ENCODE measurements at regions not wholly inside any gene's neighbourhood (a gene's known extent, or its start where the extent isn't known, plus 50 kb on each side); places are given as distances from the start of the nearest gene placed in this dataset.

DNA sequence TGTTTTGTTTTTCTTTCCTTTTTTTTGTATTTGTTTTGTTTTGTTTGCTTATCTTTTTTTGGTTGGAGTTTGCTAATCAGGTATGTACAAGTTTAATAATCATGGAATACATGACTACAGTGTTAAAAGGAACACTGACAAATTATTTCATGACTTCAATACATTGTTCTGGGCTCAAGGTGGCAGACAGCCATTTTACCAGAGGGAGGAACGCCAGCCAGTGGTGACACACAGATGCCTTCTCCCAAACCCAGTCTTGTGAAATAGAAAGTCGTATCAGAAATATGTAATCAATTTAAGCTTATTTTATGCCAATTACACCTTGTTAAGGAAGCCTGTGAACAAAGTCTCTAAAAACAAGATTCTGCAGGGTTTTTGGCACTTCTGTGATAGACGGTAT lies 264.0 kb upstream of the EPHA4 start:
- DNase-seq (ENCODE audit: low spot score), result no peak
- no peak for ATAC-seq (ENCODE audit: low FRiP score)
- TF ChIP-seq CTCF (IDR thresholded peaks at IDR 0.05), result no peak

- ATAC-seq (ENCODE audit: low FRiP score) (no peak), DNase-seq (ENCODE audit: low spot score) (no peak)
- no peak for TF ChIP-seq CTCF (IDR thresholded peaks at IDR 0.05)
Observed at GRCh38 chr2:221833966-221834365, 261.9 kb upstream of the EPHA4 start.

DNA sequence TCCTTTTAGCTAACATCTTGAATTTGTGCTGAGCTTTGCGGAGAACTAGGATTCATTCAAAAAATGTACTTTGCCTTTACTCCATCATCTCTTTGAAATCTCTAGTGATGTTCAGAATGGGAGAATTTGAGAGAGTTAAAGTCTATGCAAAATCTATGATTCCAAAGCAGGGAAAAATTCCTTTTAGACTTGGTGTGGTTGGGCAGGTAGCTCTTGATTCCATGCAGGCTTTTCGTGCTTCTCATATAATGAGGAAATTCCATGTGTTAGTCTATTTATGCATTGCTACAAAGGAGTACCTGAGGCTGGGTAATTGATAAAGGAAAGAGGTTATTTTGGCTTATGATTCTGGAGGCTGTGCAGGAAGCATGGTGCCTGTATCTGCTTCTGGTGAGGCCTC lies 258.9 kb upstream of the EPHA4 start:
- DNase-seq (ENCODE audit: low spot score) (no peak), ATAC-seq (ENCODE audit: low FRiP score) (no peak)
- no peak for TF ChIP-seq CTCF (IDR thresholded peaks at IDR 0.05)

DNA sequence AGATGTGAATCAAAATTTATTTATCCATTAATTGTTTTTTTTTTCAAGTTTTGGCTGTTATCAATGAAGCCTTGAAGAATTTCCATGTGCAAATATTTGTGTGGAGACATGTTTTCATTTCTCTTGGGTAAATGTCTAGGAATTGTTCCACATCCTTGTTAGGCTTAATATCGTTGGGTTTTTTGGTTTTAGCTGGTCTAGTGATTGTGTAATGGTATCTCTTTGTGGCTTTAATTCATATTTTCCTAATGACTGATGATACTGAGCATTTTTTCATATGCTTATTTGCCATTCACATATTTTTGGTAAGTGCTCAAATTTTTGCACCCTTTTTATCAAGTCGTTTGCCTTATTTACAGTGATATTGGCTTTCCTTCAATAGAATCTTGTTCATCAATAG lies 250.3 kb upstream of the EPHA4 start:
- DNase-seq (ENCODE audit: low spot score) (no peak), ATAC-seq (ENCODE audit: low FRiP score) (no peak)
- no peak for TF ChIP-seq CTCF (IDR thresholded peaks at IDR 0.05)

GRCh38 chr2:221818616-221819320 lies 246.7 kb upstream of the EPHA4 start:
- no peak for ATAC-seq (ENCODE audit: low FRiP score)
- no peak for TF ChIP-seq CTCF (IDR thresholded peaks at IDR 0.05)
- DNase-seq (ENCODE audit: low spot score), result no peak

- no peak for ATAC-seq (ENCODE audit: low FRiP score)
- no peak for DNase-seq (ENCODE audit: low spot score)
- no peak for TF ChIP-seq CTCF (IDR thresholded peaks at IDR 0.05)
Observed at GRCh38 chr2:221817878-221818277, 245.8 kb upstream of the EPHA4 start.

GRCh38 chr2:221817052-221817451 lies 244.9 kb upstream of the EPHA4 start:
- DNase-seq (ENCODE audit: low spot score) (no peak), ATAC-seq (ENCODE audit: low FRiP score) (no peak)
- TF ChIP-seq CTCF (IDR thresholded peaks at IDR 0.05), result no peak

Data from omental fat pad (tissue), 3 donors.